GM11168 (cell line): ENCODE measurements at regions not wholly inside any gene's neighbourhood (a gene's known extent, or its start where the extent isn't known, plus 50 kb on each side); places are given as distances from the start of the nearest gene placed in this dataset.

Experiments
- in situ Hi-C: fragments of 300-500 bp; cut with MboI; formaldehyde crosslinking; loops from one replicate; pipeline ENCODE4 v1.12.0; 2022; ENCODE audit warnings: low sequenced_read_pairs; ENCODE audit not compliant: unreplicated experiment

DNA sequence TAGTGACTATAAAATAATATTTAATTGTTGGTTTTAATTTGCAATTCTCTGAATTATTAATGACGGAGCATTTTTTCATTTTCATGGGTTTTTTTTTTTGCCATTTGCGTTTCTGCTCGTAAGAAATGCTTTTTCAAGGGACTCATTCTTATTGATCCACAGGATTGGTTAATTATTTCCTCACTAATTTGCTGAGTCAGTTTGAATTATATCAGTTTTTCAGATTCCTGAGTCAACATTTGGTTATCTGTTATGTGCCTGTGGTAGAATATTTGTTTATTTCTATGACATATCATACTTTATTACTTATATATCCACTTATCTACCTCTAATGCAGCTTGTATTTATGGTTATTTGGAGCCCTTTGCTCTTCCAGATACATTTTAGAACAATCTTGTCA lies 257.0 kb upstream of the BTBD3 start:
- in situ Hi-C loops, result no loop called here

DNA sequence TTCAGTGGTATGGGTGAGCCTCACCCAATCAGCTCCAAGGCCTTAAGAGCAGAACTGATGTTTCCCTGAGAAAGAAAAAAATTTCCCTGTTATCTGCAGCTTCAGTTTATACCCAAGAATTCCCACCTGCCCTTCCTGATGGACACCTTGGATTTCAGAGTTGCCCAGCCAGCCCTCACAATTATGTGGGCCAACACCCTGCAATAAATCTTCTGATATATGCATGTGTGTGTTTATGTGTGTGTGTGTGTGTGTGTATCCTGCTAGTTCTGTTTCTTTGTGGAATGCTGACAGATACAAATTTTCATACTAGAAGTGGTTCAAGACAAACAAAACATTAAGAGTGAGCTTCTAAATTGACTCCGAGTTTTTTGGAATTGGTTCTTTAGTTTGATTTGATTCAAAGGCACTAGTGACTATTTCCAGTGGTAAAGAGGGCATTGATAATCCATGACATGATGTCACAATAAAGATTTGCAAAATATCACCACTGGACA lies 246.6 kb upstream of the BTBD3 start:
- in situ Hi-C loops, result no loop called here

DNA sequence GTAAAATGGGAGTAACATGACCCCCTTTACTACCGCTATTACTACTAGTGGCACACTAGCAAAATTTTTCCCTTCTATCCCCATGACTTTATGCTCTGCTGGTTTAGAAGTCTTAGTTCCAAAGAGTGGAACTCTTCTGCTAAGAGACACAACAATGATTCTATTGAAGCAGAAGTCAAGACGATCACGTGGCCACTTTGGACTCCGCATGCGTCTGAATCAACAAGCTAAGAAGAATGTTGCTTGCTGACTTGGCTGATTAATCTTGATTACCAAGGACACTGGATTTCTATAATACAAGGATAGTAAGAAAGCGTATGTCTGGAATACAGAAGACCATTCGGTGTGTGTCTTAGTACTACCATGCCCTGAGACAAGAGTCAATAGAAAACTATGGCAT lies 244.7 kb upstream of the BTBD3 start:
- in situ Hi-C loops, result no loop called here

DNA sequence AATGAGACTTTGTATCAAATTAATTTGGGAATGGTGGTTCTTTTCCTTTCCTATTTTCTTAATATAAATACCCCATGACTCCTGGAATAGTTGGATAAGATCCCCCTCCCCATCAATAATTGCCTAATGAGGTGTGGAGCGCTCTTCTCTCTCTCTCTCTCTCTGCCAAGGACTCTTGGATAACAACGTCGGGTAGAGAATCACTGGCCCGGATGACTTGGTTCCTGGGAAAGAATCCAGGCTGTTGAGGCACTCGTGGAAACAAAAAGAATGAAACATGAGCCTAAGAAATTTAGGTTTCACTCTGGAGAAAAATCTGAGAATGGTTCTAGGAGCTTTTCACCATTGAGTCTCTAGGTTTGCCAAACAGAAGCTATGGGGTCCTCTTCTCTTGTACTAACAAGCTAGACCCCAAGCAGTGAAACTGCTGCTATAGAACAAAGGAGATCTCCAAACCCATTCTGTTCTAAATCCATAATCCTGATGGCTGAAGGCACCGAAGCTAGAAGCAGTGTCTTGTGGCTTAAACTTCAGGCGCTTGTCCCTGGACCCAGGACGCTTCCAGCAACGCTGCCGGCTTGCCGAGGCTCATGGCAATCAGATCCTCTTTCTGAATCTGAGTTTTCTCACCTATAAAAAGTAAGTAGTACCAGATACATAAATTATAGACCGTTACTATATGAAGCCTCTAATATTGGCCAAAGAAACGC lies 241.6 kb upstream of the BTBD3 start:
- in situ Hi-C loops, result no loop called here

DNA sequence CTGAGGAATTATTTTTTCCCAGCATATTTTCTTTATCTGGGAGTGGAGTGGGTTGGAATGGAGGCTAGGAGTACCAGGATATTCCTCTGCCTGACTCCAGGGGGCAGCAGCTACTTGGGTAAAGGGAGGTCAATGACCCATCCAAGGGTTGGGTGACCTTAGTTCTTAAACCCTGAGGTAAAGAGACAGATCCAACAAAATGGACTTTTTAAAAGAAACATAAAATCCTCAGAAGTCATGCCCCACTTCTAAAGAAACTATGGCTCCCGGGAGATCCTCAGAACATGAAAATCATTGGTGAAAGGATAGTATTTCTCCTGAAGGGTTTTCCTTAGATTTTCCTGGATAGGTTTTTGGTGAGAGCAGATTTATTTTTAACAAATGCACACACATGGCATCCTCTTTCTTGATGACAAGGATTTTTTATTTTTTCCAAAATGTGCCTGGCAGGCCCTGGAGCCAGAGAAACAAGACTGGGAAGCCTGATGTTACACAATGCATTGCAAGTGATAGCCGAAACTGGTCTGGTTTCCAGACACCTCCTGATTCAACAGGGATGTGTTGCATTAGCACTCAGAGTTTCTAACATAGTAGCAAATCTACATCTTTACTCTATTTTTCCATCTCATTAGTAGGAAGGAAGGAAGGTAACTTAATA lies 240.9 kb upstream of the BTBD3 start:
- in situ Hi-C loops, result no loop called here

DNA sequence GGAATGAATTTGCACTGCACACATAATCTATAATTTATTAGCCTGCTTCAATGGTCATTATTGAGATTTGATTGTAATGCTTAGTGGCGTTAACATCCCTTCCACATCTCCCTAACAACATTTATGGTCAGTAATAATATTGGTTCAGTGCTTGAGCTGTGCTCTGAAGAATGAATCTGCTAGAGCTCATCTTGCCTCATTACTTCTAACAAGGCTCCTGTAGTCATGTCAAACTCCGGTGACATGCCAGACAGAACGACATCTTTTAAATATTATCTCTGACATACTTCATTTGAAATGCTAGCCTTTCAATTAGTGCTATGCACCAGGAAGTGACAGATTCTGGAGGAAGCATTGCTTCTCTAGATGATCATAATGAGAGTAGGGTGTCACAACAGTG lies 240.3 kb upstream of the BTBD3 start:
- in situ Hi-C loops, result no loop called here

DNA sequence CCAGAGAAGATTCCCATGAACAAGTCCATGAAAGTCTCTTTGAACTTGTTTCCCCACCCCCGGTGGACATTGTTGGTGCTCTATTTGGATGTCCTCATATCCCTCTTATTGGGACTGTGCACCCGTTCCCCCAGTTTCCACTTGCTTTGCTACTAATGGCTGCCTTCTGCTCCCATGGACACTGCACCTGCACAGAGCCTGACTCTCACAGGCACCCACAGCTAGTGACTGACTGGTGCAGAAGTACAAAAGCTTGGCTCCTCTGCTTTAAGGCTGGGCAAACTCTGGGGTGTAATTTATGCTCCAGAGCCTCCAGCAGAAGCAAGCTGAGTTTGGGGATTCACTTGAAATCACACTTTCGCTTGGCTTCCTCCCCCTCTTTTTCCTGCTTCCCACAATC lies 239.9 kb upstream of the BTBD3 start:
- in situ Hi-C loops, result no loop called here

DNA sequence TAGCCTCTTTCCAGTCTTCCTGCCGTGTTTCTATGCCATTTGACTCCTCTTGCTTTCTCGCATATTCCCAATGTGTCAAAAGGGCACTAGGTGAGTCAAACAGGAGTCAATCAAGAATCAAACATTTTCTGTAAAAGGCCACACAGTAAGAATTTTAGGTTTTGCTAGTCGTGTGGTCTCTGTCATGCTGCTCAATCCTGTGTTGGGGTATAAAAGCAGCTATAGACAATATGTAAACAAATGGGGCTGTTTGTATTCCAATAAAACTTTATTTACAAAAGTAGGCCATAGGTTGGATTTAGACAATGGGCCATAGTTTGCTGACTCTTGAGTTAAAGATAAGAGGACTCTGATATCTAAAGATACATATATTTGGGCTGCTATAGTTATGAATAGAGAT lies 235.4 kb upstream of the BTBD3 start:
- in situ Hi-C loops, result no loop called here

DNA sequence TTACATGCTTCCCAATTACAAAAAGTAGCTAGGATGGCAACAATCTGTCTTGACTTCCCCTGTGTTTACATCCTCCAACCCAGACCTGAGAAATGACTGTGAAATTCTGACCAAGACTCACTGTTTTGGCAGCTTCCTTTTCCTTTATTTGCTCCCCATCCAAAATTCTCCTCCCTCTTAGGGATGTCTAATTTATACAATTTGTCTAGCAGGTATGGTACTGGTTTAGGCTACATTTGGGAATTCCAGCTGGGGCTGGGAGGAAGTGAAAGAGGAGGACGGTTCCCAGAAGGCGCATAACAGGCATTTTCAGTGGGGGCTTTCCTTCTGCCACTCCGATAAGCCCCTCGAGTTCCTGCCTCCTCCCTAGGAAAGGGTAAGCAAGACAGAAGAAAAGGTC lies 231.5 kb upstream of the BTBD3 start:
- in situ Hi-C loops, result no loop called here

DNA sequence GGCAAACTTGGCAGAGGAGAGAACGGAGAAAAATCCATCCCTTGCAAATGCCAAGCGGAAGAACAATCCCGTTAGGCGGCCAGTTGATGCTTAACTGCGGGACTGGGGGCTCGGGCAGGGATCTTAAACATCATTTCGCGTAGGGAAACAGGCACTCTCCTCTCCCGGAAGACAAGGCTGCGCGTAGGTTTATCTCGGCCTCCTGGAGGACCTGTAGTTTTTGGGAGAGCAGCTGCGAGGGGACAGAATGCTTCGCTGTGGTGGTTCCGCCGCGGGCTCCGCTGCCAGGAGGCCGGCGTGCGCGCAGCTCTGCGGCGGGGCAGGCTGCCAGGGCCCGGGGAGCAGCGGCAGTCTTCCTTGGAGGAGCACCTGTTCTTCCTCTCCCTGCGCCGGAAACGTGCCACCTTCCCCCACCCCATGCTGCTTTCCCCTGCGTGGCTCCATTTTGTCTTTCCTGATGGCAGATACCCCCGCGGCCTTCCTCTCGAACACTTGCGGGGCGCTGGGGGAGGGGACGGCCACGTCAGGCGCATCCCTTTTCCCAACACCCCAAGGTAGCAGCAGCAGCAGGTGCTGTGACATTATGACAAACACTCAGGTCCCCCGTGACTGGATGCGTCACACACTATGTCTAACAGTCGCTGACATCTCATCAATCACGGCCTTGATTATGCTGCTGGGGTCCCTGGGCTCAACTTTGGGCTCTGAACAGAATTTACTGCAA lies 230.7 kb upstream of the BTBD3 start:
- in situ Hi-C loops, result no loop called here

DNA sequence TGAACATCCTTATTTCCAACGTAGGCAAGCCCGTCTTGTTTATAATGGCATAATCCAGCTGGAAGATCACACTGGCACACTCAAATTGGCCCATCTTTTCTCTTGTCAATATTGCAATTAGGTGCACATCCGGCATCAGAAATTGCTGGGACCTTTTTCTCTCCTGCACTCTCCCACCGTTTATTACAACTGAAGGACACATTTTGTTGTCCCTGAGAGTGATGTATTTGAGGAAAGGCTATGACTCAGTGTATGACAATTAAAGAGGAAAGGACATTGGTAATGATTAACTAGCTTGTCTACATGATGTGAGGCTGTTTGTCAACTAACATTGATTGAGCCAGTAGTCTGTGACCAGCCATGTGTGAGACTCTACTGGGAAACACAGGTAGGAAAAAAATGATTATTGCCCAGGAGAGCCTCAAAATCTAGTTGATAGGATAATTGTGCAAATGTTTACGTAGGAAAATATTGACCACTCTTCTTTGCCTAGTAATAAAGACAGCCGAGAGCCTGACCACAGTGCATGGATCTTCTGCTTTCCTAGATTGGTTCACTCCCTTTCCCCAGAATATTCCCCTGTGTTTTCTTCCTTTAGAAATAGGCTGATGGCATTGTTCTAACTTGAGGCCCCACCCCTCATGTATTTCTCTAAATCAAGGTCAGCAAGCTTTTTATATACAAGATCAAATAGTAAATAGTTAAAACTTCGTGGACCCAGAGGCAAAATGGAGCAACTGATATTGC lies 230.0 kb upstream of the BTBD3 start:
- in situ Hi-C loops, result no loop called here

DNA sequence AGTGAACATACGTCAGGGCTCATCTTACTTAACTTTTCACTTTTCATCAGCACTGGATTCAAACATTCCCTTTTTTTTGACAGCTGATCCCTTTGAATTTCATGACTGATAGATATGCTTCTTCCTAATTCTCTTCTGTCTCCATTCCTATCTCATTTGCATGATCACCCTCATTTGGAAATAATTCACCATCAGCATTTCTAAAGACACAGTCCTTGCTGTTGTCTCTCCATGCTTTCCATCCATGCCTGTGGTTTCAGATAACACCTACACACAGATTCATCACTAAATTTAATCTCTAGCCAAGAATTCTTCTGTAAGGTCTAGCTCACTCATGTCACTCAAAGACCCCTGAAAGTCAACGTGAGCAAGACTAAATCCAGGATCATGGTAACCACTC lies 228.4 kb upstream of the BTBD3 start:
- in situ Hi-C loops, result no loop called here

DNA sequence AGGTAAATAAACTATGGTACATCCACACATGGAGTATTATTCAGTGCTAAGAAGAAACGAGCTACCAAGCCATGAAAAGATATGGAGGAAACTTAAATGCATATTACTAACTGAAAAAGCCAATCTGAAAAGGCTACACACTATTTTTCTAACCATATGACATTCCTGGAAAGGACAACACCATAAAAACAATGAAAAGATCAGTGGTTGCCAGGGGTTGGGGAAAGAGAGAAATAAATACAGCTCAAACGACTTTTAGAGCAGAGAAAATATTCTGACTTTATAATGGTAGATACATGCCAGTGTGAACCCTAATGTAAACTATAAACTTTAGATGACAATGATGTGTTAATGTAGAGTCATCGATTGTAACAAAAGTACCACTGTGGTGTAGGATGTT lies 225.9 kb upstream of the BTBD3 start:
- in situ Hi-C loops, result no loop called here

DNA sequence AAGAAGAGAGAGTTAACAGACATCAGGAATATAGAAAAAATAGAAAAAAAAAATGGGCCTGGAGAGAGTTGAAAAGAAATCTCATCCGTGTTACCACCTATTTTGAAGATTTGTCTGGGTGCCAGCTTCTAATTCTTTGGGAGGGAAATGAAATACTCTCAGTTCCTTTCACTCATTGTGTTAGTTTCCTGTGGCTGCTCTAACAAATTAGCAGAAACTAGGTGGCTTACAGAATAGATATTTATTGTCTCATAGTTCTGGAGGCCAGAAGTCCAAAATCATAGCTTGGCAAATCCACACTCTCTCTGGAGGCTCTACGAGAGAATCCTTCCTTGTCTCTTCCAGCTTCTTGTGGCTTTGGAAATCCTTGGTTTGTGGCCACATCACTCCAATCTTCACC lies 225.1 kb upstream of the BTBD3 start:
- in situ Hi-C loops, result no loop called here

DNA sequence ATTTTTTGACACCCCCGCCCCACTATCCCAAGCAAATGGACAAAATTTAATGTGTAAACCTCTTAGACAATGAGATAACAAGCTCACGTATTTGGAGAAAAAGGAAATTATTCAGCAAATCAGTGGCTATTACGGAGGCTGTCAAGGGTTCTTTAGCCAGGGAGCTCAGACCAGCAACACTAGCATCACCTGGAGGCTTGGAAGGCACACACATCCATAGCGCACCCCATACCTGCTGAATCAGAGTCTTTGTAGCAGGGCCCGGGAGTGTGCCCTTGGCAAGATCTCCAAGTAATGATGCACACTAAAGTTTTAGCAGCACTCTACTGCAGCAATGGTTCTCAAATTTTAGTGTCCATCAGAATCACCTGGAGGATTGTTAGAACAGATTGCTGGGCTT lies 223.2 kb upstream of the BTBD3 start:
- in situ Hi-C loops, result no loop called here

DNA sequence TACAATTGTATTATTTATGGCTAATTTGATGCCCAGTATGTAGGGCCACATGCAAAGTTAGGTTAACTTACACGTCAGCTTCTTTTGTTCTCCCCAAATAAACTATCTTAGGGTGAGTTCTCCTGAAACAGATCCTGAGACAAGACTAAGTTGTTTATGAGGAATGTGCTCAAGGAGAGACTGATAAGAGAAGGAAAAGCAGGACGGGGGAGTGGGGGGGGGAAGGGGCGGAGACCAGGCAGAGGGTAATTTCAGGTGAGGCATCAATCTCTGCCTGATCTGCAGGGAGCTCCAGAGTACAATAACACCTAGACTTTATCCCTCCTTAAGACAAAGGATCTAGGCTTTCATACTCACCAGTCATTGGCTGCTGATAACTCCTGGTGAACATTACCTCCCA lies 220.6 kb upstream of the BTBD3 start:
- in situ Hi-C loops, result no loop called here

DNA sequence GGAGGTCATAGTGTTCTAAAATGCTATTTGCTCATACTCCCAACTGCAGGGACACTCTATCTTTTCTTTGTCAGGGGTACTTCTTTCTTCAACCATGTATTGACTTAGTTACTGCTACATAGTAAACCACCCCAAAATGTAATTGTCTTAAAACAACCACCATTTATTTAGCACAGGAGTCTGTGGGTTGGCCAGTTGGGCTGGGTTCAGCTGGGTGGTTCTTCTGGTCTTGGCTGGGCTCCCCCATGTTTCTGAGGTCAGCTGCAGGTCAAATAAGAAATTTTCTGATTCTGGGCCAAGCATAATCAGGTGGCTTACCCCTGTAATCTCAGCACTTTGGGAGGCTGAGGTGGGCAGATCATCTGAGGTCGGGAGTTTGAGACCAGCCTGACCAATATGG lies 220.0 kb upstream of the BTBD3 start:
- in situ Hi-C loops, result no loop called here

DNA sequence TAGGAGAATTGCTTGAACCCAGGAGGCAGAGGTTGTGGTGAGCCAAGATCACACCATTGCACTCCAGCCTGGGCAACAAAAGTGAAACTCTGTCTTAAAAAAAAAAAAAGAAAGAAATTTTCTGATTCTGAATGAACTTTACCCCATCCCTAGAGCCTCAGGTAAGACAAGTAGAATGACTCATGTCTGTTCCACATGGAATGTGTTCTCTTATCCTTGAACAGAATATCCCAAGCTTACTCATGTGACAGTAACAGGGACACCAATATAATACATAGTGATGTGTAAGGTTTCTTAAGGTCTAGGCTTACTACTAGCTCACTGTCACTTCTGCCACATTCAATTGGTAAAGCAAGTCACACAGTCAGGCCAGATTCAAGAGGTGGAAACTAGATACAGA lies 219.6 kb upstream of the BTBD3 start:
- in situ Hi-C loops, result no loop called here

DNA sequence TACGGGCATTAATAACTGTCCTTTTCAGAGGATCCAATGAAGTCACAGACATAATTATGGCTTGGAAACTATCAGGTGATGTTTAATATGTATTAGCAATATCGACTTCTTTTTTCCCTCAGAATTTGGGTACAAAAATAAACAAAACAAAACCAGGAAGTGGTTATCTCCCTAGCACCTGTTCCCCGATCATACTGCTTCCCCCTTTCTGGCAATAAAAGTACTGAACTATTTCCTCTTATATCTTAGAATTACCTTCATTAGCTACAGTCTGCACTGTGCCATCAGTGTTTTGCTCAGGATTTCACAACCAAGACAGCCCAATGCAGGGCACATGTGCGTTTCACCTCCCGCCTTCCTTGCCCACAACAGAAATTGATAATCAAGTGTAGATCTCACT lies 216.9 kb upstream of the BTBD3 start:
- in situ Hi-C loops, result no loop called here

DNA sequence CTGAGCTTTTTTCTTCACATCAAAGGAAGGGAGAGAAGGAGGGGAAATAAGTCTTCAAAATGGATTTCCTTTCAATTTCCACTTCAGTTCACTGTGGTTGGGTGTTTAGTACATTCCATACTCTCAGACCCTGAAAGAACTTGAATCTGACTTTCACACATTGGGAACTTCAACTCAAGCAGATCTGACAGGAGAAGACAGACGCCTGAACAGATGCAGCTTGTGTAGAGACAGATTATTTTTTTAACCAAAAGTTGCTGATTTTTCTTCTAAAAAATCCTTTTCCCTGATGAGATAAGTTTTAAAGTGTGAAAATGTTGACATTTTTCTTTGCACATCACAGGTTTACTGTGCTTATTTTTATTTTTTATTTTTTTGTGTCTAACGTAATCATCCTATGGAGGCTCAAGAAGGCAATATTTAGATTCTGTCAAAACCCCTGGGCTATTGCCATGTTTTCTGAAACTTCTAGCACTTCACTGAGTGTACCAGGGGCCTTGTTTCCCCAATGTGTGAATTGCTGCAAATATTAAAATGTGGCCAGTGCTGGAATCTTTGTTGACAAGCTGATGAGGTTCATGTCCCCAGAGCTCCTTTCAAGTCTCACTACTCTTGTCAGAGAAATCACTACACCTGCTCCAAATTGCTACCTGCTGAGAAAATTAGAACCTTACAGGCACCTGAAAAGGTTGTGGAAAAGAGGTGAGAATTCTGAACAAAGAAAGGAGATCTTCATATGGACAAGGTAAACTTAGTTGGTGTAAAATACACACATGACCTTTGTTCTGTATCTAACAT lies 214.8 kb upstream of the BTBD3 start:
- in situ Hi-C loops, result no loop called here
